ENCODE measurements at regions not wholly inside any gene's neighbourhood (a gene's known extent, or its start where the extent isn't known, plus 50 kb on each side); places are given as distances from the start of the nearest gene placed in this dataset.

- no peak for TF ChIP-seq EP300 (IDR thresholded peaks at IDR 0.05; ENCODE audit: borderline replicate concordance)
- TF ChIP-seq CEBPB (IDR thresholded peaks at IDR 0.05) = no peak
- no peak for TF ChIP-seq EGR1 (IDR thresholded peaks at IDR 0.05)
- TF ChIP-seq RAD21 (IDR thresholded peaks at IDR 0.05; ENCODE audit: low read depth) = no peak
- TF ChIP-seq CREB1 (IDR thresholded peaks at IDR 0.05; ENCODE audit: low read depth) = no peak
- TF ChIP-seq MAX (IDR thresholded peaks at IDR 0.05) = no peak
- no peak for TF ChIP-seq TAF1 (IDR thresholded peaks at IDR 0.05; ENCODE audit: low read depth)
These were observed 1536.6 kb downstream of the UQCRFS1 start for GRCh38 chr19:27676334-27676733.

Data from Ishikawa (cell line).